ENCODE measurements at regions not wholly inside any gene's neighbourhood (a gene's known extent, or its start where the extent isn't known, plus 50 kb on each side); places are given as distances from the start of the nearest gene placed in this dataset.

GRCh38 chr12:19988948-19989347 lies 379.4 kb upstream of the PDE3A start:
- H3K27ac ChIP-seq (ENCODE audit: insufficient read depth, low read length): no peak overlapping the region

More at GRCh38 chr12:19988948-19989347, 379.4 kb upstream of the PDE3A start:
- no peak overlapping the region for H3K9ac ChIP-seq (ENCODE audit: low read depth, low read length)
- no peak overlapping the region for H3K18ac ChIP-seq (ENCODE audit: low read depth, low read length)
- H3K4me3 ChIP-seq (ENCODE audit: insufficient read depth, low read depth, low read length): no peak overlapping the region
- H3K23ac ChIP-seq (ENCODE audit: low read depth, low read length): no peak overlapping the region
- no peak overlapping the region for H4K91ac ChIP-seq (ENCODE audit: insufficient read depth, low read depth, low read length)
- DNase-seq: no peak
- no peak overlapping the region for H2BK5ac ChIP-seq (ENCODE audit: low read depth, low read length, poor library complexity, severe bottlenecking)
- intact Hi-C loops (cut with micrococcal nuclease): no loop called here
- ATAC-seq (ENCODE audit: low read depth): no peak
- no peak overlapping the region for H4K5ac ChIP-seq (ENCODE audit: low read depth, low read length)
- POLR2A ChIA-PET (ENCODE audit: unreplicated experiment): interaction anchor here (0.5 kb wide), 1 partner anchor 65 kb away, joined by 12 read pairs; no protein-coding TSS in a partner anchor
- no peak overlapping the region for H2BK120ac ChIP-seq (ENCODE audit: low read depth, low read length)
- no peak overlapping the region for H2BK15ac ChIP-seq (ENCODE audit: low read depth, low read length)
- in situ Hi-C loops (cut with MboI; ENCODE audit: low sequenced_read_pairs): loop anchor here (25.0 kb wide), 1 partner anchor 227 kb away; no protein-coding TSS in a partner anchor
- H4K8ac ChIP-seq (ENCODE audit: low read depth in 2 of 2, low read length in 2 of 2): no peak overlapping the region
- no peak overlapping the region for H3K56ac ChIP-seq (ENCODE audit: extremely low read depth, insufficient read depth, low read length)
- H2AFZ ChIP-seq (replicated peaks; ENCODE audit: low read length, poor library complexity): no peak overlapping the region
- H3K79me1 ChIP-seq (ENCODE audit: low read depth in 1 of 2, low read length in 2 of 2): no peaks in the 10 kb centered on the region
- no peaks in the 10 kb centered on the region for H3K36me3 ChIP-seq (ENCODE audit: control insufficient read depth, insufficient read depth, low read length)
- H3K9me3 ChIP-seq (ENCODE audit: control insufficient read depth, insufficient read depth, low read length): no peaks in the 10 kb centered on the region
- no peak overlapping the region for H3K4ac ChIP-seq (ENCODE audit: low read depth, low read length)
- CTCF ChIA-PET: interaction anchor here (0.7 kb wide), 1 partner anchor 73 kb away, joined by 3 read pairs; no protein-coding TSS in a partner anchor
- WGBS, 2 experiments (ENCODE audit: extremely low coverage in 2 of 2, insufficient read length in 1 of 2): no CpG with 5 or more reads among the region's 1 CpG
- no TSS peak for BruUV-seq (replicated peaks)
- no peak overlapping the region for H2BK20ac ChIP-seq (ENCODE audit: low read depth, low read length)
- H3K14ac ChIP-seq (replicated peaks; ENCODE audit: low read depth, low read length): no peak overlapping the region
- H3K4me2 ChIP-seq (ENCODE audit: low read depth, low read length): no peak overlapping the region
- no peaks in the 10 kb centered on the region; the same call in 1 of the 2 replicates for H3K9me1 ChIP-seq (ENCODE audit: insufficient read depth, low read length)
- H3K4me1 ChIP-seq (ENCODE audit: control insufficient read depth, insufficient read depth, low read length): peaks cover 3% of the 10 kb centered on the region
- no peaks in the 10 kb centered on the region for H4K20me1 ChIP-seq (ENCODE audit: insufficient read depth, low read length)
- dilution Hi-C loops (cut with HindIII; ENCODE audit: low sequenced_read_pairs, unreplicated experiment): no loop called here
- no peak for TF ChIP-seq RFX5 (IDR thresholded peaks at IDR 0.05; ENCODE audit: low read depth, low read length)
- no peak for TF ChIP-seq FOS (IDR thresholded peaks at IDR 0.05; ENCODE audit: low read depth, low read length)
- TF ChIP-seq SMC3 (IDR thresholded peaks at IDR 0.05; ENCODE audit: low read depth, low read length): no peak
- TF ChIP-seq NFE2L2 (IDR thresholded peaks at IDR 0.05; ENCODE audit: low read depth, low read length): no peak
- TF ChIP-seq RCOR1 (IDR thresholded peaks at IDR 0.05; ENCODE audit: insufficient replicate concordance, low read length): no peak
- no peak for TF ChIP-seq MAFK (IDR thresholded peaks at IDR 0.05; ENCODE audit: low read depth, low read length)
- no peak for TF ChIP-seq MAZ (IDR thresholded peaks at IDR 0.05; ENCODE audit: borderline replicate concordance, low read depth, low read length)
- no peak for TF ChIP-seq CEBPB (IDR thresholded peaks at IDR 0.05; ENCODE audit: low read depth, low read length)
- no peak for TF ChIP-seq BHLHE40 (IDR thresholded peaks at IDR 0.05; ENCODE audit: low read depth, low read length)
- TF ChIP-seq CHD1 (IDR thresholded peaks at IDR 0.05; ENCODE audit: low read depth, low read length): no peak
- TF ChIP-seq MXI1 (IDR thresholded peaks at IDR 0.05; ENCODE audit: borderline replicate concordance, low read depth, low read length): no peak
- TF ChIP-seq CTCF (conservative IDR thresholded peaks at IDR 0.05; ENCODE audit: low read depth, low read length): no peak
- no peak for TF ChIP-seq RAD21 (IDR thresholded peaks at IDR 0.05; ENCODE audit: low read length)
- TF ChIP-seq POLR2A (IDR thresholded peaks at IDR 0.05; ENCODE audit: low read depth, low read length): no peak
- H2AK5ac ChIP-seq (ENCODE audit: low read depth, low read length): no peak overlapping the region
- H2AK9ac ChIP-seq (replicated peaks; ENCODE audit: low read depth, low read length, poor library complexity): no peak overlapping the region
- no peaks in the 10 kb centered on the region for H3K27me3 ChIP-seq (ENCODE audit: control insufficient read depth, insufficient read depth, low read length)
